T-helper 22 cell (primary cell): ENCODE measurements at regions not wholly inside any gene's neighbourhood (a gene's known extent, or its start where the extent isn't known, plus 50 kb on each side); places are given as distances from the start of the nearest gene placed in this dataset.

Experiments used
- DNase-seq: peaks from one replicate; pipeline ENCODE4 v3.0.0-alpha.2; 2020; ENCODE audit warnings: low read depth

GRCh38 chr15:69505956-69506556 is 53.4 kb downstream of the RPLP1 start:
- DNase-seq: no peak

- no peak for DNase-seq
Observed at GRCh38 chr15:69508659-69509058, 56.0 kb downstream of the RPLP1 start.

- no peak for DNase-seq
Observed at GRCh38 chr15:69509131-69509530, 56.5 kb downstream of the RPLP1 start.

DNA sequence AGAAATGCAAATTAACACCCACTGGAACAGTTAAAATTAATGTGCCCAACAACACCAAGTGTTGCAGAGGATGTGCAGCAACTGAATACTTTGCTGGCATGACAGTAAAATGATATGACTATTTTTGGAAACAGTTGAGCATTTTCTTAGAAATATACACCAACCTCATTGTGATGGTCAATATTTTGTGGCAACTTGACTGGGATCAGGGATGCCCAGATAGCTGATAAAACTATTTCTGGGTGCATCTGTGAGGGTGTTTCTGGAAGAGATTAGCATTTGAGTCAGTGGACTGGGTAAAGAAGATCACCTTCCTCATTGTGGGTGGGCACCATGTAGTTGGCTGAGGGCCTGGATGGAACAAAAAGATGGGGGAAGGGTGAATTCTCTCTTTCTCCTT is 57.9 kb downstream of the RPLP1 start:
- no peak for DNase-seq

- DNase-seq: no peak
Observed at GRCh38 chr15:69511015-69511414, 58.4 kb downstream of the RPLP1 start.

GRCh38 chr15:69511716-69512340 is 59.2 kb downstream of the RPLP1 start:
- DNase-seq: no peak

DNA sequence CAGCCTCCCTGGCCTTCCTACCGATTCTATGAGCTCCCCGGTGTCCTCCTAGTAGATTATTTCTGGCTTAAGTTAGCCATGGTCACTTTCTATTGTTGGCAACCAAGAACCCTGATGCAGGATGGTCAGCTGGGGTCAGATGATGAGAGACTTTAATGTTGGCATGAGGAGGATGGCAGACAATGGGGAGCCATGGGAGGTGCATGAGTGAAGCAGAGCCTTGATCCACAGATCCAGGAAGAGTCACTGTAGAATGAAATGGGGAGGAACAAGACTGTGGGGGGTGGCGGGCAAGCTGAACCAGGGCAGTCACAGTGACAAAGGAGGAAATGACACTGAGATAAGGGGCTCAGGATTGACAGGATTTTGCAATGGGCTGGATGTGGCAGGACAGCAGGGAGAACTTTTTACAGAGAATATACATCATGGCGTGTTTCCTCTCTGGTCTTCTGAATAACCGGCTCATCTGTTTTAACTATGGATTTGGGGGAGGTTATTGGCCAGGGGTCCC is 60.9 kb downstream of the RPLP1 start:
- no peak for DNase-seq

GRCh38 chr15:69513986-69514385 is 61.4 kb downstream of the RPLP1 start:
- DNase-seq: no peak

- DNase-seq: no peak
Observed at GRCh38 chr15:69515508-69515907, 62.9 kb downstream of the RPLP1 start.

DNA sequence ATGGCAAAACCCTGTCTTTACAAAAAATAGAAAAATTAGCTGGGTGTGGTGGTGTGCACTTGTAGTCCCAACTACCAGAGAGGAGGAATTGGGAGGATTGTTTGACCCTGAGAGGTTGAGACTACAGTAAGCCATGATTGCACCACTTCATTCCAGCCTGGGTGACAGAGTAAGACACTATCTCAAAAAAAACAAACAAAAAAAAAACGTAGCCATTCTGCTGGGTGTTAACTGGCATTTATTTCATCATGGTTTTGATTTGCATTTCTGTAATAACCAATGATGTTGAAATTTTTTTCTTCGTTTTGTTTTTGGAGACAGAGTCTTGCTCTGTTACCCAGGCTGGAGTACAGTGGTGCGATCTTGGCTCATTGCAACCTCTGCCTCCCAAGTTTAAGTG is 63.3 kb downstream of the RPLP1 start:
- no peak for DNase-seq

GRCh38 chr15:69517052-69517451 is 64.4 kb downstream of the RPLP1 start:
- DNase-seq: no peak

DNA sequence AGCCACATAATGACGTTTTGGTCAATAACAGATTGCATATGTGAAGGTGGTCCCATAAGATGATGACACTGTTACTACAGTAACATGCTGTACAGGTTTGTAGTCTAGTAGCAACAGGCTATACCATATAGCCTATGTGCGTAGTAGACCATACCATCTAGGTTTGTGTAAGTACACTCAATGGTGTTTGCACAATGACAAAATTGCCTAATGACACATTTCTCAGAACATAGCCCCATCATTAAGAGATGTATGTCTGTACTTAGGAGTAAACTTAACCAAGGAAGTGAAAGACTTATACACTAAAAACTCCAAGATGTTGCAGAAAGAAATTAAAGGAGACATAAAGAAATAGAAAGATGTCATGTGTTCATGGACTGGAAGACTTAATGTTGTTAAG is 66.2 kb downstream of the RPLP1 start:
- DNase-seq: no peak

GRCh38 chr15:69520067-69520466 is 67.4 kb downstream of the RPLP1 start:
- no peak for DNase-seq

- DNase-seq: no peak
Observed at GRCh38 chr15:69522361-69522760, 69.7 kb downstream of the RPLP1 start.

DNA sequence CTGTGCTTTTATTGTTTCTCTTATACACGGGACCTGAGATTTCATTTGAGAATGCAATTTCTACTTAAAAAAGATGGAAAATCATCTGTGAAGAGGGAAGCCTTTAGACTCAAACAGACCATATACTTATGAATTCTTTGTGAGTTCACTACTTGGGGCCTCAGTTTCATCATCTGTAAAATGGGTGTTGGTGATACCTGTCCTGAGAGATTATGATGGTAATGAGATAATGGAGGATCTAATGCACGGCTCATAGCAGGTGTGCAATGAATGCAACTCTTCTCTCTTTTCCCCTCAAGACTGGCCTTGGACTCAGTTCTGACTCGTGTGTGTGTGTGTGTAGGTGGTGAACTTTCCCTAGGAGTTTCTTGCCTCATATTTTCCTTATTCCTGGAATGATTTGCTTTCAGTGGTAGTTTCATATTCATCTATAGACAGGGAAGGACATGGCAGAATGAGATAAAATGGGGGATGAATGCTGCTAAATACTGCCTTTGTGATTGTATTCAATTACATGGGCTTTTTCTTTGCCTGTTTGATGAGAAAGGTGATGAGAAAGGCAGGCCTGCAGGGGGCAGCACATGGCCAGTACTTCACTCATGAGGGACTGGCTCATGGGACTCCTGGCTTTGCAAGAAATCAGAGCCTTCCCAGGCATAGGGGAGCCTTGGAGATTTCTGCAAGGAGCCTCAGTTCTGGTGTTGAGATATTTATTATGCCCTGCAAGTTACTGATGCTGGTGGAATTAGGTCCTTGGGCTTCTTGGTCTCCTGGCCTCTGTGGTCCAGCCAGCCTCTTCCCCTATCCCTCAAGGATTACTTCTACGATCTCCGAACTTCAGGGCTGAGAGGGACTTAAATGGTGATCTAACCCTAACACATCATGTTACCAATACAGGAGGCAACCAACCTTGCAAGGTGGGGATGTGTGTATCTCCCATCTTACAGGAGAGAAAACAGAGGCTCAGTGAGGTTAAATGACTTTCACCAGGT is 70.7 kb downstream of the RPLP1 start:
- no peak for DNase-seq

DNA sequence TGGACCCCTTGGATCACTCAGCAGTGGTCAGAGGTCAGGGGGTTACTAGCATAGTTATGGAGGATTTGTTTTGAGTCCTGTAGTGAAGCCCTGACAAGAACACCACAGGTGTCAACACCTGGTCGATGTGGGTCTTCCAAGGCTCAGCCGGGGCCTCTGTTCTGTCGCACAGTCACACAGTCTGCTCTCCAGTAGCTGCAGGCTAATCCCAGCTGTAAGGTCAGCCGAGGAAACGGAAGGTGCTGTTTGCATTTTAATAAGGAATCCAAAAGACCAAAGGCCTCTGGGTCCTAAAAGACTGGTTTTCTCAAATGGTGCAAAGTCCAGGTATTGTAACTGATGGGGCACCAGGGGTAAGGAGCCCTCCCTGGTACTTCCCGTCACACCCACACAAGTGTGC is 71.7 kb downstream of the RPLP1 start:
- no peak for DNase-seq

DNA sequence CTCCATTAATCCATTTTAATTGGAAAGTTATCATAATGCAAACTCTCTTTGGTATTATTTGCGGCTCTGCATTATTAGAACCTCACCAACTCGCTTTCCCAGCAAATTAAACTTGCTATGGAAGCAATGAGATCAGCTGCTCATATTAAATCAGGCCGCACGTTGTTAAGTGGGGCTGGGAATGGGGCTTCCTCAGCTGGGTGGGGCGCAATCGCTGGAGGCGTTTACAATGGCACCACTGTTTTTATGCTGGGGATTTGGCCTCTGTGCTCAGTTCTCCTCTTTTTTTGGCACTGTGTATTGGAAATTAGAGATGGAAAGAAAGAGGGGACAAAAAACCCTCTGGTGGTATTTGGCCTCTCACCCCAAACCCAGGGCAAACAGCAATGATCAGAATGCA is 72.2 kb downstream of the RPLP1 start:
- DNase-seq: no peak

DNA sequence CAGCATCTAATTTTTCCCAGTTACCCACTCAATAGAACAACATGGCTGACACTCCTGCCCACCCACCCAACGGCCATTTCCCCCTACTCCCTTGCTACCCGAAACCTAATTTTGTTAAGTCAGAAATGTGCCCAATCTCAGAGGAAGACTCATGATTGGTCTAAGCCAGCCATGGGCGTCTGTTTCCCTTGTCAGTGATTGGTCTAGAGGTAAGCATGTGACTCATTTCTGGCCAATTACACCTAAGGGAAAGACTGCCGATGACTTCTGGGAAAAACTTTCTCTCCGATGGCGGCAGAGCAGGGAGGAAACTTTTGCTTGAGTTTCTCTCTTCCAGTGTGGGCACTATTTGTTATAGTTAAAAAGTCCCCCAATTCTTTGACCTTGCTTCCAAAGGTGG is 72.9 kb downstream of the RPLP1 start:
- no peak for DNase-seq

- no peak for DNase-seq
Observed at GRCh38 chr15:69526081-69527061, 73.8 kb downstream of the RPLP1 start.

DNA sequence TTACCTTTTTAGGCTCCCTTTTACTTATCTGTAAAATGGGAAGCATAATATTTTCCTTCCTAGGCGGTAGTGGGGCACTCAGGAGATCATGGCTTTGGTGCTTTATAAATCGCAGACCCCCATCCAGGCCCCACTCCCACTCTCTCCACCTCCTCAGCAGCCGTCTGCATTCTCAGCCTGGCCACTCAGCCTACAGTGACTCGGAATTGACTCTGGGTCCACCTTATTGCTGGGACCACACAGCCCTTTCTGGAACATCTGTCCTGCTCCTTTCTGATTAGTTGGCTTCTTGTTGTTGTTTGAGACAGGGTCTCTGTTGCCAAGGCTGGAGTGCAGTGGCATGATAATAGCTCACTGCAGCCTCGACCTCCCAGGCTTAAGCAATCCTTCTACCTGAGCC is 76.5 kb downstream of the RPLP1 start:
- DNase-seq: no peak

DNA sequence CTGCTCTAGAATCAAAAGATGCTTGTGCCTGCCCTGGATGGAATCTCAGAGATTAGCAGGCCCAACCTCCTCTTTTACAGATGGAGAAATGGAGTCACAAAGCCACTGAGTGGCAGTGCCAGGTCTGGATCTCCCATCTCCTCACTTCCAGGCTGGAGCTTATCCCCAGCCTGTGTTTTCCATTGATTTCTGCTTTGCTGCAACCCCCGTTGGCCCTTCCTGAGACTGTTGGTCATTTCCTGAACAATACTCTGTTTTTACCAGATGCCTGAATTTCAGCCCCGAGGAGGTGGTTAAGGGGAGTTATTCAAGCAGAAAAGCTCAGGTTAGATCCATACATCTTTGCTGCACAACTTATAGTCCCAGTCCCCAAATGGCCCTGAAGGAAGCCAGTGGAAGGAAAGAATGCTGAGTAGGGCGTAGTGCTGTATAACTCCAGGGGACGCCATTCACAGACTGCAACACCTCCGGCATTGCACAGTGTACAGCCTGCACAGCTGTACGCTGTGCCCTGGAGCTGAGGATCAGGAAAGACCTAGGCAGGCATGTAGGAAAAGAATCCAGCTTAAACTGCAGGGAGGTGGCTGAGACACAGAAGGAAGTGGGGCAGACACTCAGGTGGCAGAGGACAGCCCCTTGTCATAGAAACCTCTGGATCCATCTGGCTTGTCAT is 77.5 kb downstream of the RPLP1 start:
- DNase-seq: no peak
